Endothelial cell of umbilical vein (primary cell): ENCODE measurements at regions not wholly inside any gene's neighbourhood (a gene's known extent, or its start where the extent isn't known, plus 50 kb on each side); places are given as distances from the start of the nearest gene placed in this dataset.

Source experiments
- EZH2 ChIP-seq: IDR thresholded peaks from 2 replicates; pipeline ENCODE4 v1.6.1; 2012; ENCODE audit warnings: borderline replicate concordance, low read depth, mild to moderate bottlenecking, moderate library complexity, low read length, inconsistent platforms; ENCODE audit not compliant: severe bottlenecking
- FOS ChIP-seq: IDR thresholded peaks from 2 replicates; pipeline ENCODE4 v1.6.1; 2011; ENCODE audit warnings: mild to moderate bottlenecking, low read length, moderate library complexity, borderline replicate concordance; ENCODE audit not compliant: insufficient read depth
- GATA2 ChIP-seq: IDR thresholded peaks from 2 replicates; pipeline ENCODE4 v1.7.0; 2011; ENCODE audit warnings: low read depth, mild to moderate bottlenecking, moderate library complexity, mixed read lengths, low read length; ENCODE audit not compliant: insufficient read length, insufficient read depth
- JUN ChIP-seq: IDR thresholded peaks from 2 replicates; pipeline ENCODE4 v1.6.1; 2011; ENCODE audit warnings: borderline replicate concordance, low read depth; ENCODE audit not compliant: insufficient read length, insufficient read depth
- MYC ChIP-seq: IDR thresholded peaks from one replicate; pipeline ENCODE4 v1.6.1; 2011; ENCODE audit warnings: mild to moderate bottlenecking, low read depth, low read length
- POLR2A ChIP-seq: IDR thresholded peaks from 2 replicates; pipeline ENCODE4 v1.6.1; 2012; ENCODE audit warnings: low read depth, mild to moderate bottlenecking, control low read depth, low read length
- POLR2AphosphoS5 ChIP-seq: IDR thresholded peaks from 2 replicates; pipeline ENCODE4 v1.6.1; 2012; ENCODE audit warnings: low read depth, mild to moderate bottlenecking, control low read depth, low read length, moderate library complexity; ENCODE audit not compliant: insufficient read depth
- TF ChIP-seq, protein P1 (sequence below), 2 donors: IDR thresholded peaks; 1 replicate in 1 of 2; 2 replicates in 1 of 2; pipeline ENCODE4 v1.5.1; 2011; ENCODE audit warnings: low read length in 2 of 2, mild to moderate bottlenecking in 2 of 2, moderate library complexity in 2 of 2, control low read depth in 1 of 2, inconsistent platforms in 1 of 2, low read depth in 1 of 2; ENCODE audit not compliant: insufficient read depth in 1 of 2; ENCODE audit errors: extremely low read depth in 1 of 2
- TF ChIP-seq, protein P2 (sequence below): IDR thresholded peaks from 2 replicates; pipeline ENCODE4 v1.6.1; 2011; ENCODE audit not compliant: insufficient read depth, insufficient read length

DNA sequence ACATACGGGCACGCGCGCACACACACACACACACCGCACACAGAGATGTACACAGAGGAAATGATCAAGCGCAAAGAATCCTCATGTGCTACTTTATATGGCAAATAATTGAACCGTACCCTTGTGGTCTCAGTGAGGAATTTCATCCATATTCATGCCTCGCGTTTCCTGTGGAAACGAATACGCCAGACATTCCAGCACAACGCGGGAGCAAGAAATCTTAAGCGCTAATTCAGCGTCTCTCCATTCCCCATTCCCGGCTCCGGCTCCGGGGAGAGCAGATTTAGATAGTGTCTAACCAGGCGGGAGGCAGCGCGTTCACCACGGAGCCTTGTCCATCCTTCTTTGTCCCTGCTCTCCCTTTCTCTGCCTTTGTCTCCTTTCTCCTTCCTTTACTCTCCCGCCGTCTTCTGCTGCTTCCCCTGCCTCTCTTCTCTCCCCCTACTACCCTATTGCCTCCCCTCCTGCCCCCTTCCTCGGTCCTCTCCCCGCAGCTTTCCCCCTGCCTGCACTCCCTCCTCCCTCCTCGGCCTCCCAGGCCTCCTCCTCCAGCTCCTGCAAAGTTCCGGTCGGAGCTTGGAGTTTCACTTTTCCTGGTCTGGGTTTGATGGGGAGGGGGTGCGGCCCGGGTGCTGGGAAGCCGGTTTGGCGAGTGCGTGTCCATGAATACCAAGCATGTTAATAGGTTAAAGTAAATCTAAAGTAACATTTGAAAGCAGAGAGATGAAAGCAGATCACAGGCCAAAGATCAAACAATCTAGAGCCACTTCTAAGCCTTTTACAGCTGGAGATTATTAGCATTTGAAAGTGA is 579.3 kb downstream of the BUD13 start:
- TF ChIP-seq POLR2AphosphoS5 (no peak), POLR2A (no peak), EZH2 (no peak), GATA2 (no peak), JUN (no peak), MYC (no peak), FOS (no peak)
- TF ChIP-seq, protein P1, sequence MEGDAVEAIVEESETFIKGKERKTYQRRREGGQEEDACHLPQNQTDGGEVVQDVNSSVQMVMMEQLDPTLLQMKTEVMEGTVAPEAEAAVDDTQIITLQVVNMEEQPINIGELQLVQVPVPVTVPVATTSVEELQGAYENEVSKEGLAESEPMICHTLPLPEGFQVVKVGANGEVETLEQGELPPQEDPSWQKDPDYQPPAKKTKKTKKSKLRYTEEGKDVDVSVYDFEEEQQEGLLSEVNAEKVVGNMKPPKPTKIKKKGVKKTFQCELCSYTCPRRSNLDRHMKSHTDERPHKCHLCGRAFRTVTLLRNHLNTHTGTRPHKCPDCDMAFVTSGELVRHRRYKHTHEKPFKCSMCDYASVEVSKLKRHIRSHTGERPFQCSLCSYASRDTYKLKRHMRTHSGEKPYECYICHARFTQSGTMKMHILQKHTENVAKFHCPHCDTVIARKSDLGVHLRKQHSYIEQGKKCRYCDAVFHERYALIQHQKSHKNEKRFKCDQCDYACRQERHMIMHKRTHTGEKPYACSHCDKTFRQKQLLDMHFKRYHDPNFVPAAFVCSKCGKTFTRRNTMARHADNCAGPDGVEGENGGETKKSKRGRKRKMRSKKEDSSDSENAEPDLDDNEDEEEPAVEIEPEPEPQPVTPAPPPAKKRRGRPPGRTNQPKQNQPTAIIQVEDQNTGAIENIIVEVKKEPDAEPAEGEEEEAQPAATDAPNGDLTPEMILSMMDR (IDR thresholded peaks at IDR 0.05; ENCODE audit: extremely low read depth in 1 of 2, insufficient read depth in 1 of 2, low read depth in 1 of 2, low read length in 2 of 2): no peak
- TF ChIP-seq, protein P2, sequence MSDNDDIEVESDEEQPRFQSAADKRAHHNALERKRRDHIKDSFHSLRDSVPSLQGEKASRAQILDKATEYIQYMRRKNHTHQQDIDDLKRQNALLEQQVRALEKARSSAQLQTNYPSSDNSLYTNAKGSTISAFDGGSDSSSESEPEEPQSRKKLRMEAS: no peak
